ENCODE measurements at regions not wholly inside any gene's neighbourhood (a gene's known extent, or its start where the extent isn't known, plus 50 kb on each side); places are given as distances from the start of the nearest gene placed in this dataset.

GRCh38 chr21:34192646-34193285, 119.4 kb downstream of the MRPS6 start:
- Histone ChIP-seq H3K4me3 (no peak overlapping the region), H3K36me3 (no peaks in the 10 kb centered on the region), H3K27me3 (no peaks in the 10 kb centered on the region), H3K4me1 (no peaks in the 10 kb centered on the region), H3K27ac (no peak overlapping the region), H3K9me3 (no peaks in the 10 kb centered on the region)
- WGBS (ENCODE audit: insufficient coverage, low coverage, low lambda C conversion rate, missing lambda C conversion rate), result 83% methylated on average over 4 of the region's 7 CpGs
- ATAC-seq, result no peak
- no peak for DNase-seq
- TF ChIP-seq POLR2A (IDR thresholded peaks at IDR 0.05) (no peak), CTCF (IDR thresholded peaks at IDR 0.05) (no peak)
- intact Hi-C loops (cut with DNase I), result loop anchor here in 1 of 2 donors (10.0 kb wide), 1 partner anchor 48 kb away; no protein-coding TSS in a partner anchor

GRCh38 chr21:34195335-34195734, 122.0 kb downstream of the MRPS6 start:
- intact Hi-C loops (cut with DNase I), result loop anchor here in 1 of 2 donors (10.0 kb wide), 1 partner anchor 51 kb away; no protein-coding TSS in a partner anchor
- H3K36me3 ChIP-seq, result no peaks in the 10 kb centered on the region
- TF ChIP-seq CTCF (IDR thresholded peaks at IDR 0.05), result no peak
- WGBS (ENCODE audit: insufficient coverage, low coverage, low lambda C conversion rate, missing lambda C conversion rate), result 95% methylated on average over 3 of the region's 6 CpGs
- ATAC-seq (no peak), DNase-seq (no peak)
- H3K27me3 ChIP-seq, result no peaks in the 10 kb centered on the region
- no peaks in the 10 kb centered on the region for H3K9me3 ChIP-seq
- no peak overlapping the region for H3K4me3 ChIP-seq
- no peak overlapping the region for H3K27ac ChIP-seq
- H3K4me1 ChIP-seq, result no peaks in the 10 kb centered on the region

GRCh38 chr21:34196996-34197395, 123.6 kb downstream of the MRPS6 start:
- Histone ChIP-seq H3K27me3 (no peaks in the 10 kb centered on the region), H3K9me3 (no peaks in the 10 kb centered on the region), H3K4me3 (no peak overlapping the region), H3K27ac (no peak overlapping the region), H3K36me3 (no peaks in the 10 kb centered on the region), H3K4me1 (peaks cover 0 to 6% (median 0%) of the 10 kb centered on the region in 4 donors)
- intact Hi-C loops (cut with DNase I), result loop anchor here in 1 of 2 donors (10.0 kb wide), 1 partner anchor 52 kb away; no protein-coding TSS in a partner anchor
- DNase-seq, result no peak
- 84% methylated on average over 6 of the region's 6 CpGs for WGBS (ENCODE audit: insufficient coverage, low coverage, low lambda C conversion rate, missing lambda C conversion rate)
- TF ChIP-seq POLR2A (IDR thresholded peaks at IDR 0.05) (no peak), CTCF (IDR thresholded peaks at IDR 0.05) (no peak)
- no peak for ATAC-seq

- no peak overlapping the region for H3K27ac ChIP-seq
- no peaks in the 10 kb centered on the region for H3K36me3 ChIP-seq
- H3K9me3 ChIP-seq, result no peaks in the 10 kb centered on the region
- ATAC-seq (no peak), DNase-seq (no peak)
- H3K4me3 ChIP-seq, result no peak overlapping the region
- H3K27me3 ChIP-seq, result no peaks in the 10 kb centered on the region
- intact Hi-C loops (cut with DNase I), result loop anchor here in 1 of 2 donors (10.0 kb wide), 1 partner anchor 53 kb away; no protein-coding TSS in a partner anchor
- WGBS (ENCODE audit: insufficient coverage, low coverage, low lambda C conversion rate, missing lambda C conversion rate), result 85% methylated on average over 3 of the region's 3 CpGs
- peaks cover 0 to 6% (median 0%) of the 10 kb centered on the region in 4 donors for H3K4me1 ChIP-seq
- TF ChIP-seq CTCF (IDR thresholded peaks at IDR 0.05), result no peak
Measured at GRCh38 chr21:34197561-34197960, 124.2 kb downstream of the MRPS6 start.
